CD4-positive, alpha-beta T cell treated with Interleukin-10 for 1 hour (primary cell): ENCODE measurements at regions not wholly inside any gene's neighbourhood (a gene's known extent, or its start where the extent isn't known, plus 50 kb on each side); places are given as distances from the start of the nearest gene placed in this dataset.

Source experiments
- DNase-seq: peaks from one replicate; pipeline ENCODE4 v3.0.0-alpha.2; 2020

- no peak for DNase-seq
Observed at GRCh38 chr6:147717991-147718390, 209.5 kb downstream of the SAMD5 start.

- no peak for DNase-seq
Observed at GRCh38 chr6:147722158-147722557, 213.7 kb downstream of the SAMD5 start.

- no peak for DNase-seq
Observed at GRCh38 chr6:147724454-147724853, 216.0 kb downstream of the SAMD5 start.

- no peak for DNase-seq
Observed at GRCh38 chr6:147726342-147726741, 217.9 kb downstream of the SAMD5 start.

GRCh38 chr6:147728903-147729302 is 220.4 kb downstream of the SAMD5 start:
- no peak for DNase-seq

- no peak for DNase-seq
Observed at GRCh38 chr6:147733686-147734085, 225.2 kb downstream of the SAMD5 start.

GRCh38 chr6:147734151-147734550 is 225.7 kb downstream of the SAMD5 start:
- DNase-seq: no peak

GRCh38 chr6:147735924-147736323 is 227.4 kb downstream of the SAMD5 start:
- no peak for DNase-seq

GRCh38 chr6:147737115-147737514 is 228.6 kb downstream of the SAMD5 start:
- no peak for DNase-seq

- DNase-seq: no peak
Observed at GRCh38 chr6:147738099-147738498, 229.6 kb downstream of the SAMD5 start.

GRCh38 chr6:147738516-147739162 is 230.1 kb downstream of the SAMD5 start:
- DNase-seq: no peak

- DNase-seq: no peak
Observed at GRCh38 chr6:147740326-147740725, 231.8 kb downstream of the SAMD5 start.

GRCh38 chr6:147740916-147741315 is 232.4 kb downstream of the SAMD5 start:
- no peak for DNase-seq

- DNase-seq: no peak
Observed at GRCh38 chr6:147741389-147741788, 232.9 kb downstream of the SAMD5 start.

- no peak for DNase-seq
Observed at GRCh38 chr6:147742440-147742839, 233.9 kb downstream of the SAMD5 start.

- DNase-seq: no peak
Observed at GRCh38 chr6:147744012-147744411, 235.5 kb downstream of the SAMD5 start.

- no peak for DNase-seq
Observed at GRCh38 chr6:147749331-147749730, 240.8 kb downstream of the SAMD5 start.

- no peak for DNase-seq
Observed at GRCh38 chr6:147750413-147750812, 241.9 kb downstream of the SAMD5 start.

GRCh38 chr6:147751232-147751631 is 242.7 kb downstream of the SAMD5 start:
- DNase-seq: no peak

- DNase-seq: no peak
Observed at GRCh38 chr6:147752689-147753403, 244.4 kb downstream of the SAMD5 start.

GRCh38 chr6:147755999-147756398 is 247.5 kb downstream of the SAMD5 start:
- DNase-seq: no peak

GRCh38 chr6:147756891-147757290 is 248.4 kb downstream of the SAMD5 start:
- no peak for DNase-seq

- no peak for DNase-seq
Observed at GRCh38 chr6:147757291-147757690, 248.8 kb downstream of the SAMD5 start.

GRCh38 chr6:147758303-147758702 is 249.8 kb downstream of the SAMD5 start:
- DNase-seq: no peak

GRCh38 chr6:147759093-147759492 is 250.6 kb downstream of the SAMD5 start:
- DNase-seq: no peak
